Keratinocyte (primary cell): ENCODE measurements at regions not wholly inside any gene's neighbourhood (a gene's known extent, or its start where the extent isn't known, plus 50 kb on each side); places are given as distances from the start of the nearest gene placed in this dataset.

Source experiments
- CTCF ChIP-seq, 3 experiments: IDR thresholded peaks in 1 of 3; conservative IDR thresholded peaks in 1 of 3; optimal IDR thresholded peaks in 1 of 3; 2 replicates in 2 of 3; 3 replicates in 1 of 3; pipeline versions ENCODE3 to v1.5.1; 2011; ENCODE audit warnings: low read length in 3 of 3, mild to moderate bottlenecking in 3 of 3, moderate library complexity in 2 of 3, control low read depth in 1 of 3, inconsistent platforms in 1 of 3; ENCODE audit not compliant: insufficient read depth in 2 of 3; ENCODE audit errors: extremely low read depth in 1 of 3
- EZH2 ChIP-seq: IDR thresholded peaks from one replicate; pipeline ENCODE4 v1.6.1; 2012; ENCODE audit warnings: inconsistent platforms, mild to moderate bottlenecking, low read length, moderate library complexity

DNA sequence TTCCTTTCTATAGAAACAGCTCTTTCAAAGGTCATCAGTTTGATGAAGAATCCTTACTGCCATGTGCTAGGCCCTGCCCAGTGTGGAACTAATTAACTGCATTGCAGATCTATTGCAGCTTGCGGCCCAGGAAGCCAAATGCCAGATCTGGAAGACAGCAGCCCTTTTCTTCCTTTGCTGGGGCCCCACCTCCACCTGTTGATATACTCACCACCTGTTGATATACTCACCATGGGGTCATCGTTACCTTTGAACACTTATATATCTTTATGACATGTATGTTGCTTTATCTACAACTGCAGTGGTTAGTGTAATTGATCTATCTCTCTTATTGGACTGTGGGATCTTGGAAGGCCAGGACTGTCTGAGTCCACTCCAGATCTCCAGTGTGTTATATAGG lies 292.5 kb downstream of the ATP23 start:
- TF ChIP-seq EZH2, result no peak
- TF ChIP-seq CTCF (optimal IDR thresholded peaks at IDR 0.05 in 1 of 3, IDR thresholded peaks at IDR 0.05 in 1 of 3, conservative IDR thresholded peaks at IDR 0.05 in 1 of 3; ENCODE audit: extremely low read depth in 1 of 3, insufficient read depth in 2 of 3, low read length in 3 of 3), result no peak
